GM21390 (cell line): ENCODE measurements at regions not wholly inside any gene's neighbourhood (a gene's known extent, or its start where the extent isn't known, plus 50 kb on each side); places are given as distances from the start of the nearest gene placed in this dataset.
"Not testable (repeated sequence)": the region's sequence is repeated elsewhere in the genome, so short reads cannot be mapped to it uniquely, and the experiment has no call there.

Experiments
- ATAC-seq: cut with Tn5 transposase; IDR thresholded peaks from one replicate; pipeline ENCODE4 v1.9.1; 2021; ENCODE audit not compliant: unreplicated experiment

- ATAC-seq: no peak
Observed at GRCh38 chr9:129459547-129460322, 161.2 kb downstream of the C9orf50 start.

GRCh38 chr9:129458663-129459546, 162.0 kb downstream of the C9orf50 start:
- no peak for ATAC-seq

GRCh38 chr9:129458155-129458661, 162.7 kb downstream of the C9orf50 start:
- ATAC-seq: no peak

- no peak for ATAC-seq
Observed at GRCh38 chr9:129457325-129457779, 163.5 kb downstream of the C9orf50 start.

GRCh38 chr9:129456549-129457324, 164.2 kb downstream of the C9orf50 start:
- ATAC-seq: no peak

- ATAC-seq: no peak
Observed at GRCh38 chr9:129455151-129455995, 165.5 kb downstream of the C9orf50 start.

GRCh38 chr9:129454467-129455067, 166.3 kb downstream of the C9orf50 start:
- no peak for ATAC-seq

- ATAC-seq: no peak
Observed at GRCh38 chr9:129453734-129454133, 167.2 kb downstream of the C9orf50 start.

- no peak for ATAC-seq
Observed at GRCh38 chr9:129451669-129452068, 169.2 kb downstream of the C9orf50 start.

GRCh38 chr9:129451089-129451656, 169.7 kb downstream of the C9orf50 start:
- ATAC-seq: no peak

- no peak for ATAC-seq
Observed at GRCh38 chr9:129449066-129449465, 171.8 kb downstream of the C9orf50 start.

- ATAC-seq: no peak
Observed at GRCh38 chr9:129446828-129447550, 173.9 kb downstream of the C9orf50 start.

- ATAC-seq: no peak
Observed at GRCh38 chr9:129445794-129446306, 175.1 kb downstream of the C9orf50 start.

- not testable (repeated sequence) for ATAC-seq
Observed at GRCh38 chr9:129443515-129444164, 177.3 kb downstream of the C9orf50 start.

GRCh38 chr9:129442803-129443511, 177.9 kb downstream of the C9orf50 start:
- no peak for ATAC-seq

- no peak for ATAC-seq
Observed at GRCh38 chr9:129441852-129442251, 179.0 kb downstream of the C9orf50 start.
